ENCODE measurements at regions not wholly inside any gene's neighbourhood (a gene's known extent, or its start where the extent isn't known, plus 50 kb on each side); places are given as distances from the start of the nearest gene placed in this dataset.

- peak; percentile 35; the same call in 1 of the 2 replicates for TF ChIP-seq SOX6 (IDR thresholded peaks at IDR 0.05)
- no peak for TF ChIP-seq HNRNPK (IDR thresholded peaks at IDR 0.05; ENCODE audit: low read depth, low read length, poor library complexity, severe bottlenecking)
- no peak for TF ChIP-seq ZNF699 (CRISPR knock-in tag; IDR thresholded peaks at IDR 0.05; ENCODE audit: insufficient replicate concordance)
- peak; percentile 91 for TF ChIP-seq ZNF589 (CRISPR knock-in tag; IDR thresholded peaks at IDR 0.05; ENCODE audit: low read depth)
- TF ChIP-seq NR1H2 (CRISPR knock-in tag; IDR thresholded peaks at IDR 0.05), result no peak
- TF ChIP-seq ARID2 (IDR thresholded peaks at IDR 0.05), result no peak
- TF ChIP-seq PURB (CRISPR knock-in tag; IDR thresholded peaks at IDR 0.05; ENCODE audit: low read depth), result no peak
- peak; percentile 49; the same call in 1 of the 2 replicates for TF ChIP-seq ETV1 (tag; conservative IDR thresholded peaks at IDR 0.05; ENCODE audit: low read depth)
- no peak for TF ChIP-seq SIX5 (IDR thresholded peaks at IDR 0.05; ENCODE audit: borderline replicate concordance in 1 of 2, insufficient read depth in 1 of 2, low read depth in 1 of 2, low read length in 2 of 2)
- no peak for TF ChIP-seq KLF6 (CRISPR knock-in tag; IDR thresholded peaks at IDR 0.05; ENCODE audit: borderline replicate concordance)
- TF ChIP-seq THAP7 (CRISPR knock-in tag; IDR thresholded peaks at IDR 0.05), result no peak
- no peak for TF ChIP-seq HES1 (IDR thresholded peaks at IDR 0.05; ENCODE audit: low read depth)
- TF ChIP-seq UBTF (IDR thresholded peaks at IDR 0.05; ENCODE audit: borderline replicate concordance in 1 of 2, low read depth in 2 of 2, low read length in 2 of 2), result no peak
- no peak for TF ChIP-seq CC2D1A (IDR thresholded peaks at IDR 0.05)
- TF ChIP-seq FOXP1 (CRISPR knock-in tag; IDR thresholded peaks at IDR 0.05), result no peak
- TF ChIP-seq ZNF24 (IDR thresholded peaks at IDR 0.05), result no peak
- TF ChIP-seq, protein P1, sequence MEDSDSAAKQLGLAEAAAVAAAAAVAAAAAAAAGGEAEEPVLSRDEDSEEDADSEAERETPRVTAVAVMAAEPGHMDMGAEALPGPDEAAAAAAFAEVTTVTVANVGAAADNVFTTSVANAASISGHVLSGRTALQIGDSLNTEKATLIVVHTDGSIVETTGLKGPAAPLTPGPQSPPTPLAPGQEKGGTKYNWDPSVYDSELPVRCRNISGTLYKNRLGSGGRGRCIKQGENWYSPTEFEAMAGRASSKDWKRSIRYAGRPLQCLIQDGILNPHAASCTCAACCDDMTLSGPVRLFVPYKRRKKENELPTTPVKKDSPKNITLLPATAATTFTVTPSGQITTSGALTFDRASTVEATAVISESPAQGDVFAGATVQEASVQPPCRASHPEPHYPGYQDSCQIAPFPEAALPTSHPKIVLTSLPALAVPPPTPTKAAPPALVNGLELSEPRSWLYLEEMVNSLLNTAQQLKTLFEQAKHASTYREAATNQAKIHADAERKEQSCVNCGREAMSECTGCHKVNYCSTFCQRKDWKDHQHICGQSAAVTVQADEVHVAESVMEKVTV (CRISPR knock-in tag; IDR thresholded peaks at IDR 0.05), result no peak
- TF ChIP-seq MEF2A (IDR thresholded peaks at IDR 0.05; ENCODE audit: control insufficient read depth, low read depth, low read length), result no peak
- TF ChIP-seq FOSL1 (tag; conservative IDR thresholded peaks at IDR 0.05), result no peak
- TF ChIP-seq ZNF583 (CRISPR knock-in tag; IDR thresholded peaks at IDR 0.05), result no peak
- TF ChIP-seq, protein P2, sequence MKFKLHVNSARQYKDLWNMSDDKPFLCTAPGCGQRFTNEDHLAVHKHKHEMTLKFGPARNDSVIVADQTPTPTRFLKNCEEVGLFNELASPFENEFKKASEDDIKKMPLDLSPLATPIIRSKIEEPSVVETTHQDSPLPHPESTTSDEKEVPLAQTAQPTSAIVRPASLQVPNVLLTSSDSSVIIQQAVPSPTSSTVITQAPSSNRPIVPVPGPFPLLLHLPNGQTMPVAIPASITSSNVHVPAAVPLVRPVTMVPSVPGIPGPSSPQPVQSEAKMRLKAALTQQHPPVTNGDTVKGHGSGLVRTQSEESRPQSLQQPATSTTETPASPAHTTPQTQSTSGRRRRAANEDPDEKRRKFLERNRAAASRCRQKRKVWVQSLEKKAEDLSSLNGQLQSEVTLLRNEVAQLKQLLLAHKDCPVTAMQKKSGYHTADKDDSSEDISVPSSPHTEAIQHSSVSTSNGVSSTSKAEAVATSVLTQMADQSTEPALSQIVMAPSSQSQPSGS (CRISPR knock-in tag; IDR thresholded peaks at IDR 0.05), result no peak
- no peak for TF ChIP-seq SNIP1 (IDR thresholded peaks at IDR 0.05; ENCODE audit: low read depth)
- TF ChIP-seq HNRNPLL (IDR thresholded peaks at IDR 0.05; ENCODE audit: low read depth, low read length, poor library complexity, severe bottlenecking), result no peak
These were observed 296.1 kb downstream of the BAMBI start (continued) for GRCh38 chr10:28973309-28973972.
